Panc1 (cell line): ENCODE measurements at regions not wholly inside any gene's neighbourhood (a gene's known extent, or its start where the extent isn't known, plus 50 kb on each side); places are given as distances from the start of the nearest gene placed in this dataset.

Experiments
- ATAC-seq: fragments of 200-7000 bp; cut with Tn5 transposase; 2 replicates; pipeline ENCODE4 v1.9.1; 2020; ENCODE audit warnings: mild to moderate bottlenecking, moderate library complexity
- BruUV-seq: library from RNA; stranded (reverse); fragments of 400-500 nt; replicated peaks from 2 replicates; lab custom pipeline; 2021; lab: Mats Ljungman, UMichigan
- CTCF ChIA-PET: fragments of 300-600 bp; sonication (Branson Sonifier 250); formaldehyde crosslinking; loops from one replicate; lab custom pipeline; 2022; ENCODE audit warnings: antibody characterized with exemption; lab: Charles Lee
- POLR2A ChIA-PET: fragments of 300-600 bp; sonication (Branson Sonifier 250); formaldehyde crosslinking; loops from one replicate; lab custom pipeline; 2022; ENCODE audit warnings: antibody characterized with exemption; lab: Charles Lee
- DNase-seq: peaks from one replicate; pipeline ENCODE4 v3.0.0-alpha.2; 2010; ENCODE audit warnings: low read depth, low spot score
- H3K27ac ChIP-seq: 2 replicates; pipeline ENCODE4 v1.5.1; 2011; ENCODE audit warnings: mild to moderate bottlenecking, low read length, inconsistent platforms
- H3K27me3 ChIP-seq: fragments of 200-500 bp; sonication (Bioruptor generic); 2 replicates; pipeline ENCODE4 v1.6.0; 2014; ENCODE audit warnings: low read length, inconsistent platforms; ENCODE audit not compliant: control insufficient read depth, insufficient read depth
- H3K36me3 ChIP-seq: fragments of 200-500 bp; sonication (Bioruptor generic); 2 replicates; pipeline ENCODE4 v1.5.1; 2014; ENCODE audit warnings: inconsistent platforms, mild to moderate bottlenecking, low read length, moderate library complexity; ENCODE audit not compliant: control insufficient read depth, insufficient read depth
- H3K4me1 ChIP-seq: 2 replicates; pipeline ENCODE4 v1.5.1; 2011; ENCODE audit warnings: inconsistent platforms, mild to moderate bottlenecking, low read length, moderate library complexity; ENCODE audit not compliant: control insufficient read depth, insufficient read depth
- H3K4me3 ChIP-seq, 2 experiments: 2 replicates each; pipeline ENCODE4 v1.5.1; 2011 to 2012; ENCODE audit warnings: low read depth in 2 of 2, low read length in 2 of 2, mild to moderate bottlenecking in 2 of 2, inconsistent platforms in 1 of 2, moderate library complexity in 1 of 2
- H3K9me3 ChIP-seq: fragments of 200-500 bp; sonication (Bioruptor generic); 2 replicates; pipeline ENCODE4 v1.5.1; 2014; ENCODE audit warnings: low read depth, mild to moderate bottlenecking, inconsistent platforms, low read length, moderate library complexity; ENCODE audit not compliant: control insufficient read depth, insufficient read depth
- POLR2AphosphoS5 ChIP-seq: IDR thresholded peaks from 2 replicates; pipeline ENCODE4 v1.6.1; 2012; ENCODE audit warnings: mild to moderate bottlenecking, low read depth, low read length, moderate library complexity
- SIN3A ChIP-seq: IDR thresholded peaks from 2 replicates; pipeline ENCODE4 v1.6.1; 2012; ENCODE audit warnings: low read depth, mild to moderate bottlenecking, low read length, moderate library complexity, borderline replicate concordance; ENCODE audit not compliant: insufficient read depth
- TCF7L2 ChIP-seq: IDR thresholded peaks from 2 replicates; pipeline ENCODE4 v1.6.1; 2011; ENCODE audit warnings: mild to moderate bottlenecking, low read depth, low read length, inconsistent platforms
- in situ Hi-C: cut with HindIII; loops from 2 replicates; pipeline ENCODE4 v1.10.0; 2016; ENCODE audit warnings: low sequenced_read_pairs, low pct_unique_long_range_greater_than_20kb
- intact Hi-C: fragments of 100-400 bp; cut with micrococcal nuclease; formaldehyde crosslinking; loops from one replicate; pipeline ENCODE4 v1.10.0; 2022; ENCODE audit not compliant: unreplicated experiment
- TF ChIP-seq, protein P1 (sequence below), 2 experiments: IDR thresholded peaks; 2 replicates each; pipeline ENCODE4 v1.6.1; 2011 to 2012; ENCODE audit warnings: low read depth in 2 of 2, control low read depth in 1 of 2, low read length in 1 of 2, mild to moderate bottlenecking in 1 of 2, moderate library complexity in 1 of 2; ENCODE audit not compliant: insufficient read depth in 1 of 2
- TF ChIP-seq, protein P2 (sequence below): fragments of 450-650 bp; IDR thresholded peaks from 2 replicates; pipeline ENCODE4 v1.5.1; 2017; ENCODE audit warnings: mild to moderate bottlenecking

DNA sequence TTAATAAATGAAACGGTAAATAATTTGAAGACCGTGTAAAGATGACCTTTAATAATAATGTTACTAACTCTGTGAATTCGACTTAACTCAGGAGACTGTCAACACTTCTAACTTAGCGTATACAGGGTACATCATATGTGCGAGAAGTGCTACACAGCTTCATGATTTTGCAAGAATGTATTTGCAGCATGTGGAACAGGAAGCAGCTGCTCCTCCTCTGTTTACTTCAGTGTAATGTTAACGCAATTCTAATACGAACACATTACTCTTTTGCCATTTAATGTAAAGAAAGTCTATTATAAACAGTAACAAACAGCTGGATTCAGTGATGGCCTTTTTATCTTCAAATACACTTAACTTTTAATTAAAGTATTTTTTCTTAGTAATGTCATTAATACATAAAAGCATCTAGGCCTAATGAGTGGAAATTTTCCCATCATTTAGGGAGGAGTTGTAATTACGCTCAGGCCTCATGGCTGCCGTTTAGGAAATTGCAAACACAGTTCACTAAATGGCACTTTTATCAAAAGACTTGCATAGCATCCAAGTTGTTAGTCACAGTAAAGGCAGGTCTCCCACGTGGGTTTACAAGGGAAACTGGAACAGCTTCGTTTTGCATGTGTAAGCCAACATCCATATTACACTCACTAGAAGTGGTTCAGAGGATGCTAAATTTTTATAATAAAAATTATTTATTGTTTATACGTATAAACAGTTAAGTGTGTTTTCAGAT, 635.7 kb downstream of the FBXO15 start:
- ChIA-PET POLR2A (no interaction called here), CTCF (no interaction called here)
- Histone ChIP-seq H3K27me3 (peaks cover 2% of the 10 kb centered on the region; the same call in 1 of the 2 replicates), H3K9me3 (no peaks in the 10 kb centered on the region), H3K4me1 (no peaks in the 10 kb centered on the region), H3K4me3 (no peak overlapping the region), H3K27ac (no peak overlapping the region), H3K36me3 (no peaks in the 10 kb centered on the region)
- no peak for TF ChIP-seq TCF7L2
- in situ Hi-C loops (no loop called here), intact Hi-C loops (no loop called here)
- no TSS peak for BruUV-seq
- DNase-seq (no peak), ATAC-seq (no peak)

DNA sequence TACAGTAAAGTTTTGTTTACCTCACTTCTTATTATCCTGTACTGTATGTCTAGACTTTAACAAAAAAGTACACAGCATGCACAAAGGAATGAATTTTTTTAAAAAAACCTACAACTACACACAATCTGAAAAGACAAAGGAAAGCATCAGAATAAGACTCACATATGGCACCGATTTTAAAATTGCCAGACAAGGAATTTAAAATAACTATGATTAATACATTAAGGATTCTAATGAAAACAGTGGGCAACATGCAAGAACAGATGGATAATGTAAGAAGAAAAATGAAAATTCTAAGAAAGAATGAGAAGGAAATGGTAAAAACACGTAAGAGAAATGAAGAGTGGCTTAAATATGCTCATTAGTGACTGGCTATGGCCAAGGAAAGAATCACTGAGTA, 638.2 kb downstream of the FBXO15 start:
- in situ Hi-C loops, result no loop called here
- POLR2A ChIA-PET, result no interaction called here
- BruUV-seq, result no TSS peak

More for the DNA sequence above, 638.2 kb downstream of the FBXO15 start:
- peaks cover 2% of the 10 kb centered on the region; the same call in 1 of the 2 replicates for H3K27me3 ChIP-seq
- H3K27ac ChIP-seq, result no peak overlapping the region
- CTCF ChIA-PET, result no interaction called here
- DNase-seq (no peak), ATAC-seq (no peak)
- no peaks in the 10 kb centered on the region for H3K9me3 ChIP-seq
- intact Hi-C loops, result no loop called here
- TF ChIP-seq, protein P1, sequence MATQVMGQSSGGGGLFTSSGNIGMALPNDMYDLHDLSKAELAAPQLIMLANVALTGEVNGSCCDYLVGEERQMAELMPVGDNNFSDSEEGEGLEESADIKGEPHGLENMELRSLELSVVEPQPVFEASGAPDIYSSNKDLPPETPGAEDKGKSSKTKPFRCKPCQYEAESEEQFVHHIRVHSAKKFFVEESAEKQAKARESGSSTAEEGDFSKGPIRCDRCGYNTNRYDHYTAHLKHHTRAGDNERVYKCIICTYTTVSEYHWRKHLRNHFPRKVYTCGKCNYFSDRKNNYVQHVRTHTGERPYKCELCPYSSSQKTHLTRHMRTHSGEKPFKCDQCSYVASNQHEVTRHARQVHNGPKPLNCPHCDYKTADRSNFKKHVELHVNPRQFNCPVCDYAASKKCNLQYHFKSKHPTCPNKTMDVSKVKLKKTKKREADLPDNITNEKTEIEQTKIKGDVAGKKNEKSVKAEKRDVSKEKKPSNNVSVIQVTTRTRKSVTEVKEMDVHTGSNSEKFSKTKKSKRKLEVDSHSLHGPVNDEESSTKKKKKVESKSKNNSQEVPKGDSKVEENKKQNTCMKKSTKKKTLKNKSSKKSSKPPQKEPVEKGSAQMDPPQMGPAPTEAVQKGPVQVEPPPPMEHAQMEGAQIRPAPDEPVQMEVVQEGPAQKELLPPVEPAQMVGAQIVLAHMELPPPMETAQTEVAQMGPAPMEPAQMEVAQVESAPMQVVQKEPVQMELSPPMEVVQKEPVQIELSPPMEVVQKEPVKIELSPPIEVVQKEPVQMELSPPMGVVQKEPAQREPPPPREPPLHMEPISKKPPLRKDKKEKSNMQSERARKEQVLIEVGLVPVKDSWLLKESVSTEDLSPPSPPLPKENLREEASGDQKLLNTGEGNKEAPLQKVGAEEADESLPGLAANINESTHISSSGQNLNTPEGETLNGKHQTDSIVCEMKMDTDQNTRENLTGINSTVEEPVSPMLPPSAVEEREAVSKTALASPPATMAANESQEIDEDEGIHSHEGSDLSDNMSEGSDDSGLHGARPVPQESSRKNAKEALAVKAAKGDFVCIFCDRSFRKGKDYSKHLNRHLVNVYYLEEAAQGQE (IDR thresholded peaks at IDR 0.05; ENCODE audit: insufficient read depth in 1 of 2, low read depth in 2 of 2, low read length in 1 of 2), result no peak
- TF ChIP-seq TCF7L2 (no peak), POLR2AphosphoS5 (no peak), SIN3A (no peak)
- TF ChIP-seq, protein P2, sequence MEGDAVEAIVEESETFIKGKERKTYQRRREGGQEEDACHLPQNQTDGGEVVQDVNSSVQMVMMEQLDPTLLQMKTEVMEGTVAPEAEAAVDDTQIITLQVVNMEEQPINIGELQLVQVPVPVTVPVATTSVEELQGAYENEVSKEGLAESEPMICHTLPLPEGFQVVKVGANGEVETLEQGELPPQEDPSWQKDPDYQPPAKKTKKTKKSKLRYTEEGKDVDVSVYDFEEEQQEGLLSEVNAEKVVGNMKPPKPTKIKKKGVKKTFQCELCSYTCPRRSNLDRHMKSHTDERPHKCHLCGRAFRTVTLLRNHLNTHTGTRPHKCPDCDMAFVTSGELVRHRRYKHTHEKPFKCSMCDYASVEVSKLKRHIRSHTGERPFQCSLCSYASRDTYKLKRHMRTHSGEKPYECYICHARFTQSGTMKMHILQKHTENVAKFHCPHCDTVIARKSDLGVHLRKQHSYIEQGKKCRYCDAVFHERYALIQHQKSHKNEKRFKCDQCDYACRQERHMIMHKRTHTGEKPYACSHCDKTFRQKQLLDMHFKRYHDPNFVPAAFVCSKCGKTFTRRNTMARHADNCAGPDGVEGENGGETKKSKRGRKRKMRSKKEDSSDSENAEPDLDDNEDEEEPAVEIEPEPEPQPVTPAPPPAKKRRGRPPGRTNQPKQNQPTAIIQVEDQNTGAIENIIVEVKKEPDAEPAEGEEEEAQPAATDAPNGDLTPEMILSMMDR, result no peak
- no peaks in the 10 kb centered on the region for H3K4me1 ChIP-seq
- H3K4me3 ChIP-seq, result no peak overlapping the region
- no peaks in the 10 kb centered on the region for H3K36me3 ChIP-seq
